ENCODE measurements at regions not wholly inside any gene's neighbourhood (a gene's known extent, or its start where the extent isn't known, plus 50 kb on each side); places are given as distances from the start of the nearest gene placed in this dataset.

DNA sequence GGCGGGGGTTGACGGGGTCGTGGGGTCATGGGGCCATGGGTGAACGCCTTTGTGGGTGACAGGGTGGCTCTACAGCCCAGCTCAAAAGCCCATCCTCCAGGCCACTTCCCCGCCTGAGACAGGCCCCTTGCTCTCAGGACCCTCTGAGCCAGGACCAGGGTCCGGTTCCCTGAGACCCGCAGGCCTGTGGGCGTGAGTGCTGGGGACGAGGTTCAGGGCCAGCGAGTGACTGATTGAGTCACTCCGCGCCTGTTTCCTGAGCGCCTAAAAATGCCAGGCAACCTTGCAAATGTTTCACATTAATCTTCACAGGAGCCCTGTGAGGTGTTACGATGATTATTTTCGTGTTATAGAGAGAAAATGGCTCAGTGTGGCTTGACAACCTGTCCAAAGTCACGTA is 97.8 kb downstream of the ZNF674 start:
- no peak for DNase-seq (ENCODE audit: low read depth)

DNA sequence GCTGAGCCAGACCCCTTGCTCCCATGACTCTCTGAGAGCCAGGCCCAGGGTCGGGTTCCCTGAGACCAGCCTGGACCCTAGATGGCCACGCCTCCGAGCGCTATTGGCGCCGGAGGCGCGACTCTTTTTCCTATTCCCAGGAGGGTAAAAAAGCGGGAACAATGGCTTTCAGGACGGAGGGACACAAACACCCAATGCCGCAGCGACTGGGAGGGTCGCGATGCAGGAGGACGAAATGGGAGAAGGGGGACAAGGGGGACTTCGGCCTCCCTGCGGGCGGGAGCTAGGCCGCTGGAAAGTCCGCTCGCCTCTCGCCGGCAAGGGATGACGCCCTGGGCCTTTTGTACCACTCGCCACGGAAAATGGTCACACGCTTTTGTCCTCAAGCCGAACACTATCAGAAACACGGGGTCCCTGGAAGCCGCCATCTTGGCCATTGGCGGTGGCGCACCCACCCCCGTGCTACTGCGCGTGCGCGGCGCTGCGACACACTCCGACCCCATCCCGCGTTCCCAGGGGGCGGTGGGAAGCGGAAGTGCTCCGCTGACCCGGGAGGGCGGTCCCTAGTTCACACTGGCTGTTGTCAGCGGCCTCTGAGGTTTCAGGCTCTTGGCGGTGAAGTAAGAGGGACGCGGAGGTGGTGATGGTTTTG is 98.4 kb downstream of the ZNF674 start:
- DNase-seq (ENCODE audit: low read depth), result peak; percentile 48

- DNase-seq (ENCODE audit: low read depth), result no peak
Observed at GRCh38 chrX:46444011-46444410, 101.2 kb downstream of the ZNF674 start.

- no peak for DNase-seq (ENCODE audit: low read depth)
Observed at GRCh38 chrX:46436744-46437143, 108.5 kb downstream of the ZNF674 start.

DNA sequence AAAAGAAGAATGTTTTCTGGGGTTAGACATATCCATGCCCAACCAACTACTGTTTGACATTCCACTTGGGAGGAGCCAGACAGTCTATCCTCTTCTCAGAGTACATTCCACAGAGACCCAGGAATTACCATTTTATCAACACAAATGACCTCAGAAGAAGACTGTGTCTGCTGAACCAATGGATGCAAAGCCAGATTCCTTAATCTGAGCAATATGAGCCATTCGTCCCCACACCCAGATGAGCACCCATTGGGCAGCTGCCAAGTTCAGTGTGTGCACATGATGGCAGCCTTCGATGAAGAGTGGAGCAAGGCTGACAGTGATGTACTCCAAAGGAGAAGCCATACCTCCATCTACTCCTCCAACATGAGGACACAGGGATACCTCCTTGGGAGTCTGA is 111.3 kb downstream of the ZNF674 start:
- DNase-seq (ENCODE audit: low read depth), result no peak

DNA sequence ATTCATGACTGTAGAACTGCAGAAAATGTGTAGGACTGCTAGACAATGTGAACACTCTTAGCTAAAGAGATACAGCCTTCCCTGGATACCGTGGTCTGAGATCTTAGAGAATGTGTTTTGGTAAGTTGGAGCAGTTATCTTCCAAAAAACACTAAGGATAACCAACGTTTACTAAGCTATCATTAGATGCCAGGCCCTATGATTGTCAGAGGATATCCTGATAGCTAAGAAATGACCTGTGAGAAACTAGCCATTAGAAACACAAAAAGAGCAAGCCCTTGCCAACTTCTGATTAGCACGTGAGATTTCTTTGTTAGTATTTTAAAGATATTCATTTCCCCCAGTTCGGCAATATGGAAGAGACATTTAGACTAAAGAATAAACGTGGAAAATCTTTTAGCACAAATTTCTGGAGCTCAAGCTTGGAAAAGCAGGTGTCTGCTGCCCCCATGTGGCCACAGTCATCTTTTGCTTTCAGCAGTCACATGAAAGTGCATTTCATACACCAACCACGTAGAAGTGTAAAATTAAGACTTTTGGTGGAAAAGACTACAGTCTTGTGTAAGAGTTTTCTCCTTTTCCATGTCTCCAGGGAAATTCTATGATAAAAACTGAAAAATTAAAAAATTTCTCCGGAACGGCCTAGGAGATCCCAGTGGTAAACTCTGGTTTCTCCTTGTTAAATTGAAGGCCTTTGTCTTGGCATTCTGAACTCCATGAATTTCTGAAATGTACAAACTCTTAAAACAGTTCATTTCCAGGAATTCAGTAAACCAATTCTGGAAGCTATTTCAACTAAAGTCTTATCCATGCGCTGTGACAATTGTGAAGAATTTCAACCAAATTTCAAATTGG is 136.4 kb downstream of the ZNF674 start:
- peak; percentile 49 for DNase-seq (ENCODE audit: low read depth)

- no peak for DNase-seq (ENCODE audit: low read depth)
Observed at GRCh38 chrX:46407753-46408130, 137.5 kb downstream of the ZNF674 start.

GRCh38 chrX:46407036-46407752 is 138.0 kb downstream of the ZNF674 start:
- DNase-seq (ENCODE audit: low read depth), result no peak

DNA sequence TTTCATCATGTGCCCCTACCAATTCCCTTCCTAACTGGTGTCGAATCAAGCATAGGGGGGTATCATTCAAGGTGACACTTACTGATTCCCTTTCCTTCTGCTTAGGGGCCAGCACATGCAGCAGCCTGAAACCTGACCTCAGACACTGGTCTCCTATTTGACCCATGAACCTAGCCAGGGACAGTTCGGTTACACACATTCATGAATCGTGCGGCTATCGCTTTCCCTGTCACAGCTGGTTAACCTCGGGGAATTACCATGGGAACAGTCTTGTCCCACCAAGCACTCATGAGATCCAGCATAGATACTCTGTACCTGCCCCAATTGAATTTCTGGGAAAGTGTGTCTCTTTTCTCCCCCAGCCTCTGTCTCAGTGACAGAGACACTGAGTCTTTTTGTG is 140.4 kb downstream of the ZNF674 start:
- DNase-seq (ENCODE audit: low read depth), result no peak

- DNase-seq (ENCODE audit: low read depth), result no peak
Observed at GRCh38 chrX:46400530-46401443, 144.4 kb downstream of the ZNF674 start.

GRCh38 chrX:46398874-46399273 is 146.3 kb downstream of the ZNF674 start:
- no peak for DNase-seq (ENCODE audit: low read depth)

DNA sequence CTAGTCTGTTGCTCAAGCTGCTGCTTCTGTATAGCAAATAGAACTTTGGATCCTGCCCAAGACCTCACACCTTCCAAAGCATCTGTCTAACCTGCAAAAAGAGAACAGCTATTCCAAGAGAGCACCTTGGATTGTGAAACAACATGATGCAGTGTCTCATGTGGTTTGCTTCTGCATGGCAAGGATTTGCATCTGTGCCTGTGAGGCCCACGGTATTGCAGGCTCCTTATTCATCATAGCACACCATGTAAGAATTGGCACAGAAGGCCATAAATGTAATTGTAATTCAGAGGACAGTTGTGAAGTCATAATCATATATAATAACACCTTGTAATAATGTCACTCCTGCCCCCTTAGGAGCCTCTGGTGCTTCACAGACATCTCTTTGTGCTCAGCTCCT is 147.1 kb downstream of the ZNF674 start:
- DNase-seq (ENCODE audit: low read depth), result no peak

DNA sequence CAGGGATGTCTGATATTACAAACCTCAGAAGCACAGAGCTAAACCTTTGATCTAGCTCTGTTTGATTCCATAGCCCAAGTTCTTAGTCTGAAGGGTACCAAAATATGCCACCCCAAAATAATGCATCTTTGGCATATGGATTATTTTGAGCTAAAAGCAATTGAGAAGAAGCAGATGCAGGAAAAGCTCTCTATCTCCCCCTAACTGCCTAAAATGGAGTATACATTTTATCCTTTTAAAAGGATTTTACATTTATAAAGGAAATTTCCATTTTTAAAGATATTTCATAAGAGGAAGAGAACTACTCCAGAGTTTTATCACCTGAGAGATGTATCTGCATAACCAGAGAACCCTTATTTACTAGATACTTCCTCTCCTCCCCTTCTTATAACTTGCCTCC is 158.7 kb downstream of the ZNF674 start:
- DNase-seq (ENCODE audit: low read depth), result no peak

DNA sequence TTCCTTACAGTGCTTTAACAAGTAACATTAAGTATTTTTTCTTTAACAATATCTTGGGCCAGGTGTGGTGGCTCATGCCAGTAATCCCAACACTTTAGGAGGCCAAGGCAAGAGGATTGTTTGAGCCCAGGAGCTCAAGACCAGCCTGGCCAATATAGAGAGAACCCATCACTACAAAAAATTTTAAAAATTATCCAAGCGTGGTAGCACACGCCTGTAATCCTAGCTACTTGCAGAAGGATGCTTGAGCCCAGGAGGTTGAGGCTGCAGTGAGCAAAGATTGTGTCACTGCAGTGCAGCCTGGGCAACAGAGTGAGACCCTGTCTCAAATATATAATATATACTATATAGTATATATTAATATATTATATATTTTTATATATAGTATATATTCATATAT is 162.2 kb downstream of the ZNF674 start:
- no peak for DNase-seq (ENCODE audit: low read depth)

GRCh38 chrX:46382595-46382994 is 162.6 kb downstream of the ZNF674 start:
- DNase-seq (ENCODE audit: low read depth), result no peak

GRCh38 chrX:46381630-46382029 is 163.6 kb downstream of the ZNF674 start:
- DNase-seq (ENCODE audit: low read depth), result no peak

DNA sequence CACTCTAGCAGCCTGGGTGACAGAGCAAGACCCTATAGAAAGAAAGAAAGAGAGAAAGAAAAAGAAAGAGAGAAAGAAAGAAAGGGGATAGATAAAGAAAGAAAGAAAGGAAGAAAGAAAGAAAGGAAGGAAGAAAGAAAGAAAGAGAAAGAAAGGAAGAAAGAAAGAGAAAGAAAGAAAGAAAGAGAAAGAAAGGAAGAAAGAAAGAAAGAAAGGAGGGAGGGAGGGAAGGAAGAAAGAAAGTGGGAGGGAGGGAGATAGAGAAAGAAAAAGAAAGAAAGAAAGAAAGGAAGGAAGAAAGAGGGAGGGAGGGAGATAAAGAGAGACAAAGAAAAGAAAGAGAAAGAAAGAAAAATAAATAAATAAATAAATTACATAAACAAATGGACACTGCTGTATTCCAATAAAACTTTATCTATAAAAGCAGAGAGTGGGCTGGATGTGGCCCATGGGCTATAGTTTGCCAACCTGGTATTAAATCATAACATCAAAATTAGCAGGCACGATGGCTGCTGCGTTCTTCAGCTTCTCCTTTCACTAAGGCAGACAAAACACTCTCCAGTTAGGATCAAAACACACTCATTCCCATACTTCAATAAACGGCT is 165.0 kb downstream of the ZNF674 start:
- DNase-seq (ENCODE audit: low read depth), result no peak

DNA sequence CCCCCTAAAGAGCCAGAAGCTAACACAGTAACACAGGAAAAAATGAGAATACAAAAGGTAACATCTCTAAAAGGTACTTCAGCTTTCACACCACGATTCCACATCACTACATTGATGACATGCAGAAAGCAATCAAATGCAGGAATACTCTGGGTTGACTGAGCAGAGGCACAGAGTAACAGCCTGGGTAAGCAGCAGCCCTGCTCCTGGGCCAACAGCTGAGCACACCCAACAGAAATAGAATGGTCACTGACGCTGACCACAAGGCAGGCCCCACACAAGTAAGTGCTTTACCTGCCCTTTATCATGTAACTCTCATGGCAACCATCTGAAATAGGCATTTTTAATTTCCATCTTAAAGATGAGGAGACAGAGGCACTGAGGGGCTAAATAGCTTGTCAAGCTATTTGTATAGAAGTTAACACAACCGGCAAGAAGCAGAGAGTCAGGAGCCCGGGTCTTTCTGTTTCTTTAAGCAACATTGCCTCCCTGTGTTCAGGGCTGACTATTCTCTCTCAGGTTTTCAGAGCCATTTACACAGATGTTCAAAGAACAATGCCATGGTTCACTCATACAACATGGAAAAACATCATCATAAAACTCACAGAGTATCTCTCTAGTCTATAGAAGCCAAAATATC is 168.9 kb downstream of the ZNF674 start:
- DNase-seq (ENCODE audit: low read depth), result no peak

DNA sequence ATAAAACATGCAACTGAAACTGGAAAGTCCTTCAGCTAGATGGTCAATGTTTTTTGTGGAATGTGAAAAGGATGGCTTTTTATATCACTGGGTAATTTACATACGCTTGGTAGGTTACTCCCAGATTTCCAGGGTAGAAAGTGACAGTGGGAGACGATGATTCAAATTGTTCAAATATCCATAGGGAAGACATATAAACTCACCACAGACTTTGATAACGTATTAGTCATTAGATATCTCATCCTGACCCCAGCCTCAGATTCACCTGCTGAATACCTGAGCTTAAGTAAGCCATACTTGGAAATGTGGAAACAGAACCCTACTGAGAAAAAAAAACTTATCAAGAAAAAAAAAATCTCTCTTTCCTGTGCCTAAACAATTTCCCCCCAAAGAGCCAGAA is 169.4 kb downstream of the ZNF674 start:
- DNase-seq (ENCODE audit: low read depth), result no peak

GRCh38 chrX:46374371-46374770 is 170.8 kb downstream of the ZNF674 start:
- DNase-seq (ENCODE audit: low read depth), result no peak

GRCh38 chrX:46367491-46367890 is 177.7 kb downstream of the ZNF674 start:
- DNase-seq (ENCODE audit: low read depth), result no peak

Measured in stimulated activated CD8-positive, alpha-beta memory T cell treated with anti-CD3 and anti-CD28 coated beads, Interleukin-15, amount 100 ng/mL, for 1 hour (primary cell).